Spleen (tissue), 7 donors: ENCODE measurements at regions not wholly inside any gene's neighbourhood (a gene's known extent, or its start where the extent isn't known, plus 50 kb on each side); places are given as distances from the start of the nearest gene placed in this dataset.

ENCODE experiments used
- POLR2A ChIP-seq, 3 donors: fragments of 450-650 bp; IDR thresholded peaks; one replicate each; pipeline ENCODE4 v1.5.1; 2017; ENCODE audit warnings: antibody characterized with exemption in 3 of 3, mild to moderate bottlenecking in 1 of 3
- POLR2AphosphoS5 ChIP-seq, 3 donors: sonication (generic); formaldehyde crosslinking; IDR thresholded peaks; one replicate each; pipeline ENCODE4 v1.5.1; 2017; ENCODE audit warnings: antibody characterized with exemption in 3 of 3
- TF ChIP-seq, protein P1 (sequence below), 11 experiments: fragments of 200-600 bp in 7 of 11; fragments of 450-650 bp in 4 of 11; sonication (generic) in 4 of 11; IDR thresholded peaks in 8 of 11; conservative IDR thresholded peaks in 3 of 11; 1 replicate in 7 of 11; 2 replicates in 4 of 11; pipeline versions ENCODE4 v1.4.0 to v1.8.0; 2016 to 2021; ENCODE audit warnings: antibody characterized with exemption in 11 of 11, inconsistent platforms in 4 of 11, mild to moderate bottlenecking in 1 of 11
- donor health status: DM: no; HTN: no; CAD: no; lungs with moderate emphysema.
- donor health status: DM: no; HTN: no; CAD: no.
- donor health status: DM: no; HTN: no; CAD: no.

DNA sequence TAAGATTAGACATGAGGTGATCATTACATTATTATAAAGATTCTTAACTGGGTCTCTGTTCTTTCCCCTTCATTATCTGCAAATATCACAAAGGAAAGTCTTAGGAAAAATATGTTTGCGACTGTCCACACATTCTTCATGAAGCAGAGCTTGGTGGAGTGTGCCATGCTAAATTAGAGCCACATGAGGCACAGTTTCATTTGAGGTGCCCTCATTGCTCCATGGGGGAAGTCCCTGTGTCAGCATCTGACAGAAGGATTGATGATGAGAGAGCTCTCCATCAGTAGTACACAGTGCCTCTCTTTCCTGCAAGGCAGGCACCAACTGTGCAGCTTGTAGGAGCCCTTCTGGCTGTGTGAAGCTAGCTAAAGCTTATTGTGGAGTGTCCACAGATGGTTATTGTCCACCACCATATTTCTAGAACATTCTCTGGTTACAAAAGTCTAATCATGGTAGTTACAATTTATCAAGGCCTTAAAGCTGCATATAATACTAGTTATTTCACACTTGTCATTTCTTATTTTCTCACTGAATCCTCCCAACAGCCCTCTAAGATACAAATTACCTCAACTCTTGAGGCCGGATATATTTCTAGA lies 63.9 kb downstream of the C9orf152 start:
- TF ChIP-seq, protein P1, sequence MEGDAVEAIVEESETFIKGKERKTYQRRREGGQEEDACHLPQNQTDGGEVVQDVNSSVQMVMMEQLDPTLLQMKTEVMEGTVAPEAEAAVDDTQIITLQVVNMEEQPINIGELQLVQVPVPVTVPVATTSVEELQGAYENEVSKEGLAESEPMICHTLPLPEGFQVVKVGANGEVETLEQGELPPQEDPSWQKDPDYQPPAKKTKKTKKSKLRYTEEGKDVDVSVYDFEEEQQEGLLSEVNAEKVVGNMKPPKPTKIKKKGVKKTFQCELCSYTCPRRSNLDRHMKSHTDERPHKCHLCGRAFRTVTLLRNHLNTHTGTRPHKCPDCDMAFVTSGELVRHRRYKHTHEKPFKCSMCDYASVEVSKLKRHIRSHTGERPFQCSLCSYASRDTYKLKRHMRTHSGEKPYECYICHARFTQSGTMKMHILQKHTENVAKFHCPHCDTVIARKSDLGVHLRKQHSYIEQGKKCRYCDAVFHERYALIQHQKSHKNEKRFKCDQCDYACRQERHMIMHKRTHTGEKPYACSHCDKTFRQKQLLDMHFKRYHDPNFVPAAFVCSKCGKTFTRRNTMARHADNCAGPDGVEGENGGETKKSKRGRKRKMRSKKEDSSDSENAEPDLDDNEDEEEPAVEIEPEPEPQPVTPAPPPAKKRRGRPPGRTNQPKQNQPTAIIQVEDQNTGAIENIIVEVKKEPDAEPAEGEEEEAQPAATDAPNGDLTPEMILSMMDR (IDR thresholded peaks at IDR 0.05 in 8 of 11, conservative IDR thresholded peaks at IDR 0.05 in 3 of 11) = peak in 2 of 11 experiments; percentile 11 to 16
- TF ChIP-seq POLR2A (IDR thresholded peaks at IDR 0.05) = no peak
- peak in 1 of 3 donors; percentile 67 for TF ChIP-seq POLR2AphosphoS5 (IDR thresholded peaks at IDR 0.05)
